Activated T-helper 17 cell treated with anti-CD3 and anti-CD28 coated beads, Interleukin-2, amount 50 U/mL, for 72 hours (primary cell): ENCODE measurements at regions not wholly inside any gene's neighbourhood (a gene's known extent, or its start where the extent isn't known, plus 50 kb on each side); places are given as distances from the start of the nearest gene placed in this dataset.

Experiments
- ATAC-seq: fragments of 150-1000 bp; cut with Tn5 transposase; replicated peaks from 2 replicates; pipeline ENCODE4 v1.10.0; 2021; ENCODE audit warnings: mild to moderate bottlenecking, moderate library complexity
- H3K27ac Mint-ChIP-seq: one replicate; pipeline ENCODE4 v1.8.0; 2022; ENCODE audit warnings: mixed read lengths
- H3K27me3 Mint-ChIP-seq: one replicate; pipeline ENCODE4 v1.8.0; 2022; ENCODE audit warnings: mixed read lengths
- H3K36me3 Mint-ChIP-seq: one replicate; pipeline ENCODE4 v1.8.0; 2022; ENCODE audit warnings: low read depth, mild to moderate bottlenecking, mixed read lengths
- H3K4me1 Mint-ChIP-seq: one replicate; pipeline ENCODE4 v1.8.0; 2022; ENCODE audit warnings: mixed read lengths
- H3K4me3 Mint-ChIP-seq: one replicate; pipeline ENCODE4 v1.8.0; 2022; ENCODE audit warnings: mild to moderate bottlenecking, mixed read lengths
- H3K9me3 Mint-ChIP-seq: one replicate; pipeline ENCODE4 v1.8.0; 2022; ENCODE audit warnings: mixed read lengths

GRCh38 chr12:75894965-75895754, 136.4 kb downstream of the PHLDA1 start:
- Mint-ChIP-seq H3K27ac (no peak overlapping the region), H3K4me3 (no peak overlapping the region), H3K9me3 (no peaks in the 10 kb centered on the region), H3K36me3 (no peaks in the 10 kb centered on the region), H3K4me1 (no peaks in the 10 kb centered on the region), H3K27me3 (peaks cover 7% of the 10 kb centered on the region)
- no peak for ATAC-seq

GRCh38 chr12:75893765-75894164, 137.8 kb downstream of the PHLDA1 start:
- peaks cover 11% of the 10 kb centered on the region for H3K27me3 Mint-ChIP-seq
- H3K27ac Mint-ChIP-seq = no peak overlapping the region
- H3K4me1 Mint-ChIP-seq = no peaks in the 10 kb centered on the region
- no peak for ATAC-seq
- H3K36me3 Mint-ChIP-seq = no peaks in the 10 kb centered on the region
- no peaks in the 10 kb centered on the region for H3K9me3 Mint-ChIP-seq
- H3K4me3 Mint-ChIP-seq = no peak overlapping the region

GRCh38 chr12:75892731-75893408, 138.7 kb downstream of the PHLDA1 start:
- H3K4me3 Mint-ChIP-seq = no peak overlapping the region
- H3K27ac Mint-ChIP-seq = peak overlapping the region; percentile 28
- H3K36me3 Mint-ChIP-seq = no peaks in the 10 kb centered on the region
- H3K27me3 Mint-ChIP-seq = peaks cover 11% of the 10 kb centered on the region
- H3K9me3 Mint-ChIP-seq = no peaks in the 10 kb centered on the region
- H3K4me1 Mint-ChIP-seq = no peaks in the 10 kb centered on the region
- ATAC-seq = no peak

- Mint-ChIP-seq H3K4me3 (no peak overlapping the region), H3K9me3 (no peaks in the 10 kb centered on the region), H3K27ac (no peak overlapping the region), H3K4me1 (no peaks in the 10 kb centered on the region), H3K36me3 (no peaks in the 10 kb centered on the region), H3K27me3 (peaks cover 12% of the 10 kb centered on the region)
- no peak for ATAC-seq
These were observed 140.5 kb downstream of the PHLDA1 start for GRCh38 chr12:75891072-75891471.

DNA sequence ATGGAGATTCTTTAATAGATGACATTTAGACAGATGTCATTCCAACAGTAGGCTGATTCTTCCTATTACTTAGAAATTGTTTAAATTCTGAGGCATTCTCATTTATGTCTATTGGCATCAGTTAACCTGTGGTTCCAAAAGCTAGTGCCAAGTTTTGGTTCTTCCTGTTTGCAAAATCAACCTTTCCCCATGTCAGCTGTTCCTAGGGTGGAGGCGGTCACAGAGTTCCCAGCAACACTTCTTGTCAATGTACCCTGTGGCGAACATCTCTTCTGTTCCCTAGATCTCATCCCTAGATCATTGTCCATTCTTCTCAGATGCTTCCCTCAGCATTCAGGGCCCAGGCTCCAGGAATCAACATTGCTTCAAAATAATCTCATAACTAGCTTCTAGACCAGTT, 140.9 kb downstream of the PHLDA1 start:
- Mint-ChIP-seq H3K9me3 (no peaks in the 10 kb centered on the region), H3K27ac (no peak overlapping the region), H3K4me1 (no peaks in the 10 kb centered on the region), H3K36me3 (no peaks in the 10 kb centered on the region), H3K4me3 (no peak overlapping the region), H3K27me3 (peaks cover 12% of the 10 kb centered on the region)
- no peak for ATAC-seq

DNA sequence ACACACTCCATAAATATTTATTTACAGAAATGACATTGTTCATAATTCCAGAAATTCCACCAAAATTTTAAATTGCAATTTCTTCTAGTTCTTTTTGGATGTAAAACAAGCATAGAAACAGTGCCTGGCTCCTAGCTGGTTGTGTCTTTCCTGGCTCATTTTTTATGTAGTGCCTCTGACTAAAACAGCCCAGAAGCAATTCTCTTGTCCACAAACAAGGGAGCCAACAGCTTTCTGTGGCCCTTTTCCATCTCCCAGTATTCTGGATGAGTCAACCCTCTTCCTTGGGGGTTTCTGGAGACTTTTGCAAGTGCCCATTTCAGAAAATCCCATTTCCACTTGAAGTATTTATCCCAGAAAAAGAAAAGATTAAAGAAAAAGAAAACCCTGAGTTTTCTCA, 141.4 kb downstream of the PHLDA1 start:
- H3K27ac Mint-ChIP-seq = no peak overlapping the region
- no peak overlapping the region for H3K4me3 Mint-ChIP-seq
- H3K9me3 Mint-ChIP-seq = no peaks in the 10 kb centered on the region
- H3K27me3 Mint-ChIP-seq = peaks cover 12% of the 10 kb centered on the region
- H3K36me3 Mint-ChIP-seq = no peaks in the 10 kb centered on the region
- no peaks in the 10 kb centered on the region for H3K4me1 Mint-ChIP-seq
- no peak for ATAC-seq

DNA sequence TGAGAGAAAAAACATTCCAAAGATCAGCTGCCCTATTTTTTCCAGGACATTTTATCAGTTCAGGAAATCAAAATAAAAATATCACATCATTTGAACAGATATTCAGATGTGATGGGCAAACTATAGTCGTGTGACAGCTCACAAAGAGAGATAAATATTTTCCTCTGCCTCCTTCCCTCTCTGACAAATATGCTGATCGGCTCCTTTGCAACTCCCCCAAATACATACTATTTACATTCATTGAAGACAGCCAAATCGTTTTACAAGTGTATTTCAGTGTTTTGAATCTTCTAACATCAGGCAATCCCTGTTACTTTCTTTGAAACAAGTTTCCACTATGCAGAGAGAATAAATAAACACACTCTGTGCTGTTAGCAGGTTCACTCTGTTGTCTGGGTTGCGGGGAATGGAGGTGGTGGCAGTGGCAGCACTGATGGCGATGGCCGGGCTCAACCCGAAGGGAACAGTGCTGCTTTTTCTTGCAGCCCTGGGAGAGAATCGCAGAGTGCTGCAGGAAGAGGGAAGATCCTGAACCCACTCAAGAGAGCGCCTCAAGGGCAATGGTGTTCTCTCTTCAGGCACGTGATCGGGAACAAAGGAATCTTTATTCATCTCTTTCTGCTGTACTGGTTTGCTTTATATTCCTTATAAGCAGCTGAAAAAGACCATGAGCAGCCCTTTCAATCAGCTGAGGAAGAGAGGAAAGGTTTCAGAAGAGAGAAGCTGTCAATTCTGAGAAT, 142.5 kb downstream of the PHLDA1 start:
- no peak overlapping the region for H3K4me3 Mint-ChIP-seq
- no peaks in the 10 kb centered on the region for H3K9me3 Mint-ChIP-seq
- ATAC-seq = no peak
- no peak overlapping the region for H3K27ac Mint-ChIP-seq
- no peaks in the 10 kb centered on the region for H3K4me1 Mint-ChIP-seq
- peaks cover 12% of the 10 kb centered on the region for H3K27me3 Mint-ChIP-seq
- no peaks in the 10 kb centered on the region for H3K36me3 Mint-ChIP-seq

DNA sequence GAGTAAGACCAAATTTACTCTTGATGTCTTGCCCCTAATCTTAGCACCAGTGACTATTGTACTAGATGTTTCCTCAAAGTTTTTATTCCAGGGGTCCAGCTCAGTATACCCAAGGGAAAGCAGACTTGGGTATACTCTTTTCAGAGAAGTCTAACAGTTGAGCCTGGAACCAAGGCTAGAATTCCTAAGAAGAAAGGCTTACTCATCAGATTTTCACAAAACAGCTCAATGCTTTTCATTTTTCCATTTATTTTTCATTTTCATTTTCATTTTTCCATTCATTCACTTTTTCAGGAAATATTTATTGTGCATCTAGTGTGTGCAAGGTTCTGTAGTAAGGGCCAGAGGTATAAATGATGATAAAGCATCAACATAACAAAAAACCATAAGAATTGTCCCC, 143.2 kb downstream of the PHLDA1 start:
- Mint-ChIP-seq H3K27ac (no peak overlapping the region), H3K9me3 (no peaks in the 10 kb centered on the region), H3K4me3 (no peak overlapping the region), H3K27me3 (peaks cover 12% of the 10 kb centered on the region), H3K4me1 (no peaks in the 10 kb centered on the region), H3K36me3 (no peaks in the 10 kb centered on the region)
- ATAC-seq = no peak

DNA sequence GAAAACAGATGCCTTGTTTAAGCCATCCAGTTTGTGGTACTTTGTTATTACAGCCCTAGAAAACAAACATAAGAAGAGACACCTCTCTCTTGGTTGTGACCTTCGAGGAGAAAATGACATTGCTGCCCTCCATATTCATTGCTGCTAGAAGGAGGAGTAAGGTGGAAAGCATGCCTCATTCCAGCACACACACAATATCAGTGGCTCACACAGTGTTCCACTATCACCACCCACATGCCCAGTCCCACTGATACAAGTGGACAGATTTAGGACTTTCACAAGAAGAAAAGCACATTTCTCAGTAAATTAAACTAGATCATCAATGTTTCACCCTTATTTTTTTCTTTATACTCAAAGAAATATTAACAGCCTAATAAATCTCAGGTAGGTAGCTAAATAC, 143.6 kb downstream of the PHLDA1 start:
- no peaks in the 10 kb centered on the region for H3K9me3 Mint-ChIP-seq
- ATAC-seq = no peak
- no peak overlapping the region for H3K4me3 Mint-ChIP-seq
- H3K27ac Mint-ChIP-seq = no peak overlapping the region
- no peaks in the 10 kb centered on the region for H3K36me3 Mint-ChIP-seq
- no peaks in the 10 kb centered on the region for H3K4me1 Mint-ChIP-seq
- peaks cover 12% of the 10 kb centered on the region for H3K27me3 Mint-ChIP-seq

DNA sequence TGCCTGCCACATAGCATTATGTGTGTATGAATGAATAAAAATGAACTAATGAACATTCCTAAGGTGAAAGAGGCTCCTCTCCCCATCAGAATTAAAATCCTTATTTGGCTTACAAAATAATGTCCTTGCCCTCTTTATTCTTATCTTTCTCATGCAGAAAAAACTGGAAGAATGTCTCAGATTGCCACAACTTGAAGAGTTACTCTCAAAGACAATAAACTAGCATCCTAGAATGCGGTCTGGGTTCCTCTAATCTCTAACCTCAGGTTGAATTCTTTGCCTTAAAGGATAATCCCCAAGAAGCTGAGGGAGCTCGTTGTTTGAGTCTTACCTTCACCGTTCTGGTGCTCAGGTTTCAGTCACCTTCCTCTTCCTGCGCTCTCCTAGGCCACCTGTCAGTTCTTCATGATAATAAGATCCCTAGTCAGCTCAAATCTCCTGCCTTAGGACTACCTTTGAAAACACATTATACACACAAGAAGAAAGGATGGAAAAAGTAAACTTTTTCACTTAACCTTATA, 147.1 kb downstream of the PHLDA1 start:
- H3K9me3 Mint-ChIP-seq = no peaks in the 10 kb centered on the region
- no peaks in the 10 kb centered on the region for H3K36me3 Mint-ChIP-seq
- peaks cover 8% of the 10 kb centered on the region for H3K27me3 Mint-ChIP-seq
- no peak overlapping the region for H3K4me3 Mint-ChIP-seq
- ATAC-seq = no peak
- H3K4me1 Mint-ChIP-seq = no peaks in the 10 kb centered on the region
- no peak overlapping the region for H3K27ac Mint-ChIP-seq

DNA sequence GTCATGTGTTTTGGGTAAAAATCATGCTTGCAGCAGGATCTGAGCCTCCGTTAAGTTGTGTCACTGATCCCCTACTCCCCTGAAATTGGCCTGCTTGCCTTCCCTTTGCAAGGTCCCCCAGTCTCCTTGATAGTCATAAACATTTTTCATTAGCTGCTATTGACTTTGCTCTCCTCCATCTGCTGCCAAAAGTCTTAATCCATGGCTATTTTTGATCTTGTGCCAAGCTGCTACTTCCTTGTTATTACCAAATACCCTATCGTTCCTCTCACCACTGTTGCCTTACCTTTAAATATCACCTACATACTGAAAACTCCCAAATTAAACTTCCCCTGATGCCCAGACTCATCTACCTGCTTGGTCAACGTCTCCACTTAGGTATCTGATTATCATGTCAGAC, 148.3 kb downstream of the PHLDA1 start:
- peaks cover 3% of the 10 kb centered on the region for H3K27me3 Mint-ChIP-seq
- no peak overlapping the region for H3K27ac Mint-ChIP-seq
- ATAC-seq = no peak
- H3K36me3 Mint-ChIP-seq = no peaks in the 10 kb centered on the region
- no peaks in the 10 kb centered on the region for H3K9me3 Mint-ChIP-seq
- no peak overlapping the region for H3K4me3 Mint-ChIP-seq
- no peaks in the 10 kb centered on the region for H3K4me1 Mint-ChIP-seq

DNA sequence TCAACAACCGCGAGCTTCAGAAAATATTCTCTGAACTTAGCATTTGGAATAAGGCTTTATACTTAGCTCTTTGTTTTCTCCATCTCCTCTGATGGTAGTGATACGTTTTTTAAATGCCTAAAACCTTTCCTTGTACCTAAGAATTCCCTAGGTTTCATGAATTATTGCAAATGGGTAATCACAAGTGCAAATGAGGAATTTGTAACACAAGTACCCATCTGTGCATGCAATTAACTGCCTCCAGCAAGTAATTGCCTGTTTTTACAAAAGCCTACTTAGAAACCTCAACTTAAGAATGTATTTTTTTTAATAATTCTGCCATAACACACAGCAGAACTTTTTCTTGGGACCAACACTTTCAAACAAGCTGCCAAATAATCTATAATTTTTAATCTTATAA, 149.2 kb downstream of the PHLDA1 start:
- Mint-ChIP-seq H3K27ac (no peak overlapping the region), H3K4me3 (no peak overlapping the region), H3K27me3 (peaks cover 3% of the 10 kb centered on the region), H3K36me3 (no peaks in the 10 kb centered on the region), H3K4me1 (no peaks in the 10 kb centered on the region), H3K9me3 (no peaks in the 10 kb centered on the region)
- ATAC-seq = no peak

GRCh38 chr12:75881920-75882319, 149.7 kb downstream of the PHLDA1 start:
- no peak for ATAC-seq
- Mint-ChIP-seq H3K4me3 (no peak overlapping the region), H3K27ac (no peak overlapping the region), H3K4me1 (no peaks in the 10 kb centered on the region), H3K36me3 (no peaks in the 10 kb centered on the region), H3K9me3 (no peaks in the 10 kb centered on the region), H3K27me3 (peaks cover 3% of the 10 kb centered on the region)

- Mint-ChIP-seq H3K4me3 (no peak overlapping the region), H3K27ac (no peak overlapping the region), H3K9me3 (no peaks in the 10 kb centered on the region), H3K27me3 (peaks cover 9% of the 10 kb centered on the region), H3K4me1 (no peaks in the 10 kb centered on the region), H3K36me3 (no peaks in the 10 kb centered on the region)
- ATAC-seq = peak; percentile 40
These were observed 153.6 kb downstream of the PHLDA1 start for GRCh38 chr12:75877763-75878621.
